ENCODE measurements at regions not wholly inside any gene's neighbourhood (a gene's known extent, or its start where the extent isn't known, plus 50 kb on each side); places are given as distances from the start of the nearest gene placed in this dataset.
"Not testable (repeated sequence)": the region's sequence is repeated elsewhere in the genome, so short reads cannot be mapped to it uniquely, and the experiment has no call there.

- Histone ChIP-seq H3K27me3 (ENCODE audit: low read depth, low read length) (no peaks in the 10 kb centered on the region), H3K9me3 (ENCODE audit: control insufficient read depth in 1 of 2, low read length in 2 of 2) (no peaks in the 10 kb centered on the region), H3K4me1 (ENCODE audit: control insufficient read depth in 1 of 2, insufficient read depth in 2 of 2, low read length in 2 of 2) (no peaks in the 10 kb centered on the region), H3K36me3 (ENCODE audit: control insufficient read depth in 1 of 2, insufficient read depth in 2 of 2, low read length in 2 of 2) (peaks cover 0 to 7% of the 10 kb centered on the region in 2 donors), H3K4me3 (ENCODE audit: low read depth in 1 of 2, low read length in 2 of 2) (no peak overlapping the region), H3K27ac (ENCODE audit: low read length) (no peak overlapping the region)
These were observed 88.9 kb downstream of the PRR15 start for GRCh38 chr7:29652556-29652955.

GRCh38 chr7:29654340-29654739 is 90.7 kb downstream of the PRR15 start:
- not testable (repeated sequence) for H3K4me3 ChIP-seq (ENCODE audit: low read depth in 1 of 2, low read length in 2 of 2); H3K27me3 ChIP-seq (ENCODE audit: low read depth, low read length); H3K9me3 ChIP-seq (ENCODE audit: control insufficient read depth in 1 of 2, low read length in 2 of 2); H3K27ac ChIP-seq (ENCODE audit: low read length); H3K36me3 ChIP-seq (ENCODE audit: control insufficient read depth in 1 of 2, insufficient read depth in 2 of 2, low read length in 2 of 2); H3K4me1 ChIP-seq (ENCODE audit: control insufficient read depth in 1 of 2, insufficient read depth in 2 of 2, low read length in 2 of 2)

GRCh38 chr7:29657288-29657687 is 93.7 kb downstream of the PRR15 start:
- Histone ChIP-seq H3K36me3 (ENCODE audit: control insufficient read depth in 1 of 2, insufficient read depth in 2 of 2, low read length in 2 of 2) (no peaks in the 10 kb centered on the region), H3K27ac (ENCODE audit: low read length) (no peak overlapping the region), H3K4me3 (ENCODE audit: low read depth in 1 of 2, low read length in 2 of 2) (no peak overlapping the region), H3K27me3 (ENCODE audit: low read depth, low read length) (no peaks in the 10 kb centered on the region), H3K9me3 (ENCODE audit: control insufficient read depth in 1 of 2, low read length in 2 of 2) (no peaks in the 10 kb centered on the region), H3K4me1 (ENCODE audit: control insufficient read depth in 1 of 2, insufficient read depth in 2 of 2, low read length in 2 of 2) (no peaks in the 10 kb centered on the region)

- H3K4me3 ChIP-seq (ENCODE audit: low read depth in 1 of 2, low read length in 2 of 2): no peak overlapping the region
These were observed 94.2 kb downstream of the PRR15 start for GRCh38 chr7:29657856-29658255.

GRCh38 chr7:29659213-29659612 is 95.6 kb downstream of the PRR15 start:
- H3K36me3 ChIP-seq (ENCODE audit: control insufficient read depth in 1 of 2, insufficient read depth in 2 of 2, low read length in 2 of 2); H3K27ac ChIP-seq (ENCODE audit: low read length); H3K4me1 ChIP-seq (ENCODE audit: control insufficient read depth in 1 of 2, insufficient read depth in 2 of 2, low read length in 2 of 2); H3K9me3 ChIP-seq (ENCODE audit: control insufficient read depth in 1 of 2, low read length in 2 of 2); H3K4me3 ChIP-seq (ENCODE audit: low read depth in 1 of 2, low read length in 2 of 2); H3K27me3 ChIP-seq (ENCODE audit: low read depth, low read length): not testable (repeated sequence)

More at GRCh38 chr7:29657856-29658255, 94.2 kb downstream of the PRR15 start:
- Histone ChIP-seq H3K27me3 (ENCODE audit: low read depth, low read length) (no peaks in the 10 kb centered on the region), H3K36me3 (ENCODE audit: control insufficient read depth in 1 of 2, insufficient read depth in 2 of 2, low read length in 2 of 2) (no peaks in the 10 kb centered on the region), H3K27ac (ENCODE audit: low read length) (no peak overlapping the region), H3K4me1 (ENCODE audit: control insufficient read depth in 1 of 2, insufficient read depth in 2 of 2, low read length in 2 of 2) (no peaks in the 10 kb centered on the region), H3K9me3 (ENCODE audit: control insufficient read depth in 1 of 2, low read length in 2 of 2) (no peaks in the 10 kb centered on the region)

GRCh38 chr7:29662899-29663298 is 99.3 kb downstream of the PRR15 start:
- not testable (repeated sequence) for H3K4me1 ChIP-seq (ENCODE audit: control insufficient read depth in 1 of 2, insufficient read depth in 2 of 2, low read length in 2 of 2); H3K27me3 ChIP-seq (ENCODE audit: low read depth, low read length); H3K36me3 ChIP-seq (ENCODE audit: control insufficient read depth in 1 of 2, insufficient read depth in 2 of 2, low read length in 2 of 2); H3K4me3 ChIP-seq (ENCODE audit: low read depth in 1 of 2, low read length in 2 of 2); H3K27ac ChIP-seq (ENCODE audit: low read length); H3K9me3 ChIP-seq (ENCODE audit: control insufficient read depth in 1 of 2, low read length in 2 of 2)

- not testable (repeated sequence) for H3K27ac ChIP-seq (ENCODE audit: low read length); H3K27me3 ChIP-seq (ENCODE audit: low read depth, low read length); H3K4me1 ChIP-seq (ENCODE audit: control insufficient read depth in 1 of 2, insufficient read depth in 2 of 2, low read length in 2 of 2); H3K9me3 ChIP-seq (ENCODE audit: control insufficient read depth in 1 of 2, low read length in 2 of 2); H3K4me3 ChIP-seq (ENCODE audit: low read depth in 1 of 2, low read length in 2 of 2); H3K36me3 ChIP-seq (ENCODE audit: control insufficient read depth in 1 of 2, insufficient read depth in 2 of 2, low read length in 2 of 2)
These were observed 101.4 kb downstream of the PRR15 start for GRCh38 chr7:29664999-29665398.

- not testable (repeated sequence) for H3K4me3 ChIP-seq (ENCODE audit: low read depth in 1 of 2, low read length in 2 of 2); H3K36me3 ChIP-seq (ENCODE audit: control insufficient read depth in 1 of 2, insufficient read depth in 2 of 2, low read length in 2 of 2); H3K4me1 ChIP-seq (ENCODE audit: control insufficient read depth in 1 of 2, insufficient read depth in 2 of 2, low read length in 2 of 2); H3K27me3 ChIP-seq (ENCODE audit: low read depth, low read length); H3K27ac ChIP-seq (ENCODE audit: low read length); H3K9me3 ChIP-seq (ENCODE audit: control insufficient read depth in 1 of 2, low read length in 2 of 2)
These were observed 103.5 kb downstream of the PRR15 start for GRCh38 chr7:29667096-29667669.

- H3K36me3 ChIP-seq (ENCODE audit: control insufficient read depth in 1 of 2, insufficient read depth in 2 of 2, low read length in 2 of 2); H3K4me3 ChIP-seq (ENCODE audit: low read depth in 1 of 2, low read length in 2 of 2); H3K9me3 ChIP-seq (ENCODE audit: control insufficient read depth in 1 of 2, low read length in 2 of 2); H3K4me1 ChIP-seq (ENCODE audit: control insufficient read depth in 1 of 2, insufficient read depth in 2 of 2, low read length in 2 of 2); H3K27ac ChIP-seq (ENCODE audit: low read length); H3K27me3 ChIP-seq (ENCODE audit: low read depth, low read length): not testable (repeated sequence)
These were observed 107.7 kb downstream of the PRR15 start for GRCh38 chr7:29671286-29671685.

GRCh38 chr7:29673635-29674034 is 110.0 kb downstream of the PRR15 start:
- not testable (repeated sequence) for H3K36me3 ChIP-seq (ENCODE audit: control insufficient read depth in 1 of 2, insufficient read depth in 2 of 2, low read length in 2 of 2); H3K27ac ChIP-seq (ENCODE audit: low read length); H3K9me3 ChIP-seq (ENCODE audit: control insufficient read depth in 1 of 2, low read length in 2 of 2); H3K27me3 ChIP-seq (ENCODE audit: low read depth, low read length); H3K4me1 ChIP-seq (ENCODE audit: control insufficient read depth in 1 of 2, insufficient read depth in 2 of 2, low read length in 2 of 2); H3K4me3 ChIP-seq (ENCODE audit: low read depth in 1 of 2, low read length in 2 of 2)

- H3K36me3 ChIP-seq (ENCODE audit: control insufficient read depth in 1 of 2, insufficient read depth in 2 of 2, low read length in 2 of 2); H3K4me1 ChIP-seq (ENCODE audit: control insufficient read depth in 1 of 2, insufficient read depth in 2 of 2, low read length in 2 of 2); H3K4me3 ChIP-seq (ENCODE audit: low read depth in 1 of 2, low read length in 2 of 2); H3K27me3 ChIP-seq (ENCODE audit: low read depth, low read length); H3K9me3 ChIP-seq (ENCODE audit: control insufficient read depth in 1 of 2, low read length in 2 of 2); H3K27ac ChIP-seq (ENCODE audit: low read length): not testable (repeated sequence)
These were observed 111.0 kb downstream of the PRR15 start for GRCh38 chr7:29674626-29675025.

GRCh38 chr7:29677254-29677653 is 113.6 kb downstream of the PRR15 start:
- not testable (repeated sequence) for H3K27ac ChIP-seq (ENCODE audit: low read length); H3K4me3 ChIP-seq (ENCODE audit: low read depth in 1 of 2, low read length in 2 of 2)

More at GRCh38 chr7:29677254-29677653, 113.6 kb downstream of the PRR15 start:
- H3K9me3 ChIP-seq (ENCODE audit: control insufficient read depth in 1 of 2, low read length in 2 of 2); H3K36me3 ChIP-seq (ENCODE audit: control insufficient read depth in 1 of 2, insufficient read depth in 2 of 2, low read length in 2 of 2); H3K27me3 ChIP-seq (ENCODE audit: low read depth, low read length); H3K4me1 ChIP-seq (ENCODE audit: control insufficient read depth in 1 of 2, insufficient read depth in 2 of 2, low read length in 2 of 2): not testable (repeated sequence)

Measured in muscle layer of duodenum (tissue), 2 donors.